A549 (cell line): ENCODE measurements at regions not wholly inside any gene's neighbourhood (a gene's known extent, or its start where the extent isn't known, plus 50 kb on each side); places are given as distances from the start of the nearest gene placed in this dataset.

Experiments
- ATAC-seq, 2 experiments: fragments of 200-7000 bp in 1 of 2; fragments of >200 bp in 1 of 2; cut with Nextera tagmentation in 1 of 2; cut with Tn5 transposase in 1 of 2; 3 replicates each; pipeline versions ENCODE4 v1.8.0 to v1.9.1; 2018 to 2020; ENCODE audit warnings: mild to moderate bottlenecking in 1 of 2, moderate library complexity in 1 of 2
- CTCF ChIA-PET: fragments of 300-600 bp; sonication (Branson Sonifier 250); formaldehyde crosslinking; extraction: SDS; loops from one replicate; lab custom pipeline; 2021; ENCODE audit warnings: antibody characterized with exemption, inconsistent platforms; lab: Yijun Ruan, JAX
- POLR2A ChIA-PET: fragments of 350-600 bp; formaldehyde crosslinking; extraction: SDS; loops from one replicate; lab custom pipeline; 2021; ENCODE audit warnings: antibody characterized with exemption, inconsistent platforms; lab: Yijun Ruan, JAX
- DNase-seq, 2 experiments: peaks; one replicate each; pipeline versions ENCODE4 v3.0.0 to v3.0.0-alpha.2; 2011 to 2016; ENCODE audit warnings: low read depth in 1 of 2, low spot score in 1 of 2
- FAIRE-seq: peaks from 2 replicates; lab custom pipeline; 2011; peaks lifted over from hg19 to GRCh38; lab: Jason Lieb, UNC
- H3K27ac ChIP-seq, 2 experiments: fragments of >200 bp; sonication (Bioruptor Twin); formaldehyde crosslinking; 3 replicates each; pipeline ENCODE4 v1.5.1; 2016 to 2017
- H3K4me1 ChIP-seq: fragments of >200 bp; sonication (Bioruptor Twin); formaldehyde crosslinking; 3 replicates; pipeline ENCODE4 v1.6.1; 2016
- H3K4me2 ChIP-seq: fragments of >200 bp; sonication (Bioruptor Twin); formaldehyde crosslinking; 3 replicates; pipeline ENCODE4 v1.6.1; 2016
- H3K4me3 ChIP-seq: fragments of >200 bp; sonication (Bioruptor Twin); formaldehyde crosslinking; 3 replicates; pipeline ENCODE4 v1.5.1; 2016
- H3K9me3 ChIP-seq: fragments of >200 bp; sonication (Bioruptor Twin); formaldehyde crosslinking; 3 replicates; pipeline ENCODE4 v1.6.1; 2016
- CBX2 ChIP-seq: fragments of 200-600 bp; sonication (generic); IDR thresholded peaks from 2 replicates; pipeline ENCODE4 v1.6.1; 2016; ENCODE audit warnings: low read depth, mild to moderate bottlenecking, borderline replicate concordance
- CEBPB ChIP-seq, 2 experiments: fragments of >200 bp in 1 of 2; sonication (Bioruptor Twin) in 1 of 2; formaldehyde crosslinking in 1 of 2; IDR thresholded peaks; 2 replicates each; pipeline ENCODE4 v1.6.1; 2012 to 2016
- CHD2 ChIP-seq: fragments of 150-350 bp; IDR thresholded peaks from 2 replicates; pipeline ENCODE4 v1.6.1; 2014; ENCODE audit warnings: low read length; ENCODE audit not compliant: partially characterized antibody
- CHD4 ChIP-seq: fragments of 200-600 bp; sonication (generic); IDR thresholded peaks from 2 replicates; pipeline ENCODE4 v1.6.1; 2016; ENCODE audit warnings: antibody characterized with exemption, mild to moderate bottlenecking, borderline replicate concordance
- CTCF ChIP-seq: fragments of >200 bp; sonication (Bioruptor Twin); formaldehyde crosslinking; IDR thresholded peaks from 3 replicates; pipeline ENCODE4 v1.5.1; 2016
- EHF ChIP-seq: fragments of 250-450 bp; sonication (Bioruptor Pico); IDR thresholded peaks from 2 replicates; pipeline ENCODE4 v1.5.0; 2020; ENCODE audit warnings: mild to moderate bottlenecking
- EP300 ChIP-seq, 2 experiments: fragments of >200 bp; sonication (Bioruptor Twin); formaldehyde crosslinking; IDR thresholded peaks; 2 replicates in 1 of 2; 3 replicates in 1 of 2; pipeline ENCODE4 v1.6.1; 2016 to 2017
- HDAC2 ChIP-seq: fragments of 200-600 bp; sonication (generic); IDR thresholded peaks from 2 replicates; pipeline ENCODE4 v1.6.1; 2016
- HOXB13 ChIP-seq: fragments of 250-450 bp; sonication (Bioruptor Pico); IDR thresholded peaks from 2 replicates; pipeline ENCODE4 v1.5.0; 2020; ENCODE audit warnings: low read depth, mild to moderate bottlenecking, moderate library complexity
- RARB ChIP-seq: fragments of 250-450 bp; sonication (Bioruptor Pico); IDR thresholded peaks from 2 replicates; pipeline ENCODE4 v1.8.0; 2021; ENCODE audit warnings: mild to moderate bottlenecking, moderate library complexity
- SMC3 ChIP-seq: fragments of >200 bp; sonication (Bioruptor Twin); formaldehyde crosslinking; IDR thresholded peaks from 3 replicates; pipeline ENCODE4 v1.6.1; 2018; ENCODE audit warnings: inconsistent platforms
- SREBF2 ChIP-seq: fragments of 450-650 bp; IDR thresholded peaks from 2 replicates; pipeline ENCODE4 v1.6.1; 2014; ENCODE audit warnings: mild to moderate bottlenecking, moderate library complexity
- TP53 ChIP-seq: fragments of 250-450 bp; sonication (Bioruptor Pico); IDR thresholded peaks from 2 replicates; pipeline ENCODE4 v1.5.0; 2021; ENCODE audit warnings: mild to moderate bottlenecking, moderate library complexity
- USF2 ChIP-seq: fragments of 450-650 bp; IDR thresholded peaks from 2 replicates; pipeline ENCODE4 v1.6.1; 2014; ENCODE audit warnings: antibody characterized with exemption
- ZNF302 ChIP-seq: fragments of 250-450 bp; sonication (Bioruptor Pico); IDR thresholded peaks from 2 replicates; pipeline ENCODE4 v1.9.0; 2021; ENCODE audit warnings: inconsistent platforms, mild to moderate bottlenecking, moderate library complexity
- WGBS: methylation state at CpG from one replicate; pipeline ENCODE4 v1.1.6; 2017; ENCODE audit errors: missing lambda C conversion rate; 5-methylcytosine and 5-hydroxymethylcytosine counted together
- TF ChIP-seq, protein P1 (sequence below): IDR thresholded peaks from 2 replicates; pipeline ENCODE4 v1.6.1; 2012
- TF ChIP-seq, protein P2 (sequence below): fragments of 250-450 bp; sonication (Bioruptor Pico); IDR thresholded peaks from 2 replicates; pipeline ENCODE4 v1.5.0; 2020; ENCODE audit warnings: low read depth, mild to moderate bottlenecking, moderate library complexity
- TF ChIP-seq, protein P3 (sequence below): fragments of 200-600 bp; sonication (generic); IDR thresholded peaks from 2 replicates; pipeline ENCODE4 v1.6.1; 2016; ENCODE audit warnings: antibody characterized with exemption, mild to moderate bottlenecking, moderate library complexity

DNA sequence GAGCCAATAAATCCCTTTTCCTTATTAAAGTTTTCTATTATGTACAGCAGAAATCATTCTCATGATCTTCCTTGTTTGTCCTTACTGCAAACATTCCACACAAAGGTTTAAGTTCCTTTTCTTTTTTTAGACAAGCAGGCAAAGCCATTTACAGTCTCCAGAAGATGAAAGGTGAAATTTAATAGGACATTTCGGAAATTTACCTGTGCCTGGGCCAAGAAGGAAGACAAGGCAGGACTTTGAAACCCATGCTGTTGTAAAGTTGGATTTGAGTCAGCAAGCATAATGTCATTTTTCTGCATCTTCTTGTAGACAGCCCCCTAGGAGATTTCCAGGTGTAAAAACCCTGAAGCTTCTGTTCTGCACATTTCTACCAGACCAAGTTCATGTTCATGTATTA is 188.1 kb downstream of the PAPSS1 start:
- Histone ChIP-seq H3K4me3 (no peak overlapping the region), H3K4me2 (no peak overlapping the region), H3K27ac (no peak overlapping the region), H3K9me3 (no peaks in the 10 kb centered on the region), H3K4me1 (no peaks in the 10 kb centered on the region)
- FAIRE-seq (no peak), DNase-seq (no peak), ATAC-seq (no peak)
- WGBS, result 0% methylated on average over 1 of the region's 1 CpG
- CTCF ChIA-PET, result no interaction called here
- POLR2A ChIA-PET, result no interaction called here
- TF ChIP-seq, protein P1, sequence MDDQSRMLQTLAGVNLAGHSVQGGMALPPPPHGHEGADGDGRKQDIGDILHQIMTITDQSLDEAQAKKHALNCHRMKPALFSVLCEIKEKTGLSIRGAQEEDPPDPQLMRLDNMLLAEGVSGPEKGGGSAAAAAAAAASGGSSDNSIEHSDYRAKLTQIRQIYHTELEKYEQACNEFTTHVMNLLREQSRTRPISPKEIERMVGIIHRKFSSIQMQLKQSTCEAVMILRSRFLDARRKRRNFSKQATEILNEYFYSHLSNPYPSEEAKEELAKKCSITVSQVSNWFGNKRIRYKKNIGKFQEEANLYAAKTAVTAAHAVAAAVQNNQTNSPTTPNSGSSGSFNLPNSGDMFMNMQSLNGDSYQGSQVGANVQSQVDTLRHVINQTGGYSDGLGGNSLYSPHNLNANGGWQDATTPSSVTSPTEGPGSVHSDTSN, result no peak
- TF ChIP-seq HDAC2, result no peak
- no peak for TF ChIP-seq CBX2
- TF ChIP-seq, protein P2, sequence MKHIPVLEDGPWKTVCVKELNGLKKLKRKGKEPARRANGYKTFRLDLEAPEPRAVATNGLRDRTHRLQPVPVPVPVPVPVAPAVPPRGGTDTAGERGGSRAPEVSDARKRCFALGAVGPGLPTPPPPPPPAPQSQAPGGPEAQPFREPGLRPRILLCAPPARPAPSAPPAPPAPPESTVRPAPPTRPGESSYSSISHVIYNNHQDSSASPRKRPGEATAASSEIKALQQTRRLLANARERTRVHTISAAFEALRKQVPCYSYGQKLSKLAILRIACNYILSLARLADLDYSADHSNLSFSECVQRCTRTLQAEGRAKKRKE, result no peak
- no peak for TF ChIP-seq CHD4
- TF ChIP-seq RARB (CRISPR knock-in tag), result no peak
- no peak for TF ChIP-seq HOXB13 (CRISPR knock-in tag)
- TF ChIP-seq SMC3, result no peak
- TF ChIP-seq CEBPB (IDR thresholded peaks at IDR 0.05), result no peak
- no peak for TF ChIP-seq EHF (CRISPR knock-in tag)
- no peak for TF ChIP-seq CTCF
- no peak for TF ChIP-seq USF2

DNA sequence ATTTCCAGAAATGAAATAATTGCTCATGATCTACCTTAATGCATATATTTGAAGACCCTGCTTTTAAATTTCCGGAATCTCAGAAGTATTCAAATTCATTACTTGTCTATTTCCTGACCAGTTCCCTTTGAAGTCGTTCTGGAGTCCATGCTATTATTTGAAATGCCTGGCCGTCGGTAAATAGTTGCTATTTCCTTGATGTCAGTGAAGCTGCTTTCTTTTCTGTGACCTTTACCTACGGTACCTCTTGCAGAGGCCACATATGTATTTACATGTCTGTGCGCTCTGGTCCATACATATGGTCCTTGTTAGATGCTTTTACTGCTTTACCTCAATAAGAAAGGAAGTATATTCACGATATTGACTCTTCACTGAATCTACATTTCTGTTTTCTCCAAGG is 199.7 kb downstream of the PAPSS1 start:
- ChIA-PET CTCF (no interaction called here), POLR2A (no interaction called here)
- FAIRE-seq, result no peak
- TF ChIP-seq EP300 (IDR thresholded peaks at IDR 0.05), result no peak
- TF ChIP-seq, protein P2, result no peak
- TF ChIP-seq TP53, result no peak
- TF ChIP-seq, protein P3, sequence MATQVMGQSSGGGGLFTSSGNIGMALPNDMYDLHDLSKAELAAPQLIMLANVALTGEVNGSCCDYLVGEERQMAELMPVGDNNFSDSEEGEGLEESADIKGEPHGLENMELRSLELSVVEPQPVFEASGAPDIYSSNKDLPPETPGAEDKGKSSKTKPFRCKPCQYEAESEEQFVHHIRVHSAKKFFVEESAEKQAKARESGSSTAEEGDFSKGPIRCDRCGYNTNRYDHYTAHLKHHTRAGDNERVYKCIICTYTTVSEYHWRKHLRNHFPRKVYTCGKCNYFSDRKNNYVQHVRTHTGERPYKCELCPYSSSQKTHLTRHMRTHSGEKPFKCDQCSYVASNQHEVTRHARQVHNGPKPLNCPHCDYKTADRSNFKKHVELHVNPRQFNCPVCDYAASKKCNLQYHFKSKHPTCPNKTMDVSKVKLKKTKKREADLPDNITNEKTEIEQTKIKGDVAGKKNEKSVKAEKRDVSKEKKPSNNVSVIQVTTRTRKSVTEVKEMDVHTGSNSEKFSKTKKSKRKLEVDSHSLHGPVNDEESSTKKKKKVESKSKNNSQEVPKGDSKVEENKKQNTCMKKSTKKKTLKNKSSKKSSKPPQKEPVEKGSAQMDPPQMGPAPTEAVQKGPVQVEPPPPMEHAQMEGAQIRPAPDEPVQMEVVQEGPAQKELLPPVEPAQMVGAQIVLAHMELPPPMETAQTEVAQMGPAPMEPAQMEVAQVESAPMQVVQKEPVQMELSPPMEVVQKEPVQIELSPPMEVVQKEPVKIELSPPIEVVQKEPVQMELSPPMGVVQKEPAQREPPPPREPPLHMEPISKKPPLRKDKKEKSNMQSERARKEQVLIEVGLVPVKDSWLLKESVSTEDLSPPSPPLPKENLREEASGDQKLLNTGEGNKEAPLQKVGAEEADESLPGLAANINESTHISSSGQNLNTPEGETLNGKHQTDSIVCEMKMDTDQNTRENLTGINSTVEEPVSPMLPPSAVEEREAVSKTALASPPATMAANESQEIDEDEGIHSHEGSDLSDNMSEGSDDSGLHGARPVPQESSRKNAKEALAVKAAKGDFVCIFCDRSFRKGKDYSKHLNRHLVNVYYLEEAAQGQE, result no peak
- TF ChIP-seq SREBF2, result no peak
- no peak for TF ChIP-seq ZNF302
- no peak for TF ChIP-seq CHD2
- WGBS, result 33% methylated on average over 7 of the region's 7 CpGs
- DNase-seq, result no peak
- no peaks in the 10 kb centered on the region for H3K9me3 ChIP-seq
- no peak overlapping the region for H3K27ac ChIP-seq
- no peak for ATAC-seq
- no peaks in the 10 kb centered on the region for H3K4me1 ChIP-seq
- no peak overlapping the region for H3K4me3 ChIP-seq
- H3K4me2 ChIP-seq, result no peak overlapping the region
